ENCODE measurements at regions not wholly inside any gene's neighbourhood (a gene's known extent, or its start where the extent isn't known, plus 50 kb on each side); places are given as distances from the start of the nearest gene placed in this dataset.

GRCh38 chr9:101897196-101897595 is 158.7 kb upstream of the GRIN3A start:
- Histone ChIP-seq H3K27me3 (ENCODE audit: control insufficient read depth, insufficient read depth, low read length) (no peaks in the 10 kb centered on the region), H3K36me3 (ENCODE audit: control insufficient read depth, insufficient read depth, low read length) (no peaks in the 10 kb centered on the region), H3K4me1 (ENCODE audit: control insufficient read depth, insufficient read depth, low read length) (no peaks in the 10 kb centered on the region), H3K27ac (ENCODE audit: low read length) (no peak overlapping the region), H3K9me3 (ENCODE audit: control insufficient read depth, insufficient read depth, low read depth, low read length) (no peaks in the 10 kb centered on the region), H3K4me3 (ENCODE audit: low read depth in 2 of 2, low read length in 2 of 2) (no peak overlapping the region)
- DNase-seq (ENCODE audit: low read depth, low spot score) (no peak), ATAC-seq (no peak)
- in situ Hi-C loops (cut with HindIII; ENCODE audit: low pct_unique_long_range_greater_than_20kb, low sequenced_read_pairs) (no loop called here), intact Hi-C loops (cut with micrococcal nuclease; ENCODE audit: unreplicated experiment) (no loop called here)
- ChIA-PET POLR2A (no interaction called here), CTCF (no interaction called here)
- BruUV-seq (replicated peaks): no TSS peak
- TF ChIP-seq, protein P1, sequence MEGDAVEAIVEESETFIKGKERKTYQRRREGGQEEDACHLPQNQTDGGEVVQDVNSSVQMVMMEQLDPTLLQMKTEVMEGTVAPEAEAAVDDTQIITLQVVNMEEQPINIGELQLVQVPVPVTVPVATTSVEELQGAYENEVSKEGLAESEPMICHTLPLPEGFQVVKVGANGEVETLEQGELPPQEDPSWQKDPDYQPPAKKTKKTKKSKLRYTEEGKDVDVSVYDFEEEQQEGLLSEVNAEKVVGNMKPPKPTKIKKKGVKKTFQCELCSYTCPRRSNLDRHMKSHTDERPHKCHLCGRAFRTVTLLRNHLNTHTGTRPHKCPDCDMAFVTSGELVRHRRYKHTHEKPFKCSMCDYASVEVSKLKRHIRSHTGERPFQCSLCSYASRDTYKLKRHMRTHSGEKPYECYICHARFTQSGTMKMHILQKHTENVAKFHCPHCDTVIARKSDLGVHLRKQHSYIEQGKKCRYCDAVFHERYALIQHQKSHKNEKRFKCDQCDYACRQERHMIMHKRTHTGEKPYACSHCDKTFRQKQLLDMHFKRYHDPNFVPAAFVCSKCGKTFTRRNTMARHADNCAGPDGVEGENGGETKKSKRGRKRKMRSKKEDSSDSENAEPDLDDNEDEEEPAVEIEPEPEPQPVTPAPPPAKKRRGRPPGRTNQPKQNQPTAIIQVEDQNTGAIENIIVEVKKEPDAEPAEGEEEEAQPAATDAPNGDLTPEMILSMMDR (IDR thresholded peaks at IDR 0.05): no peak
- TF ChIP-seq TCF7L2 (IDR thresholded peaks at IDR 0.05; ENCODE audit: low read depth, low read length): no peak
- TF ChIP-seq, protein P2, sequence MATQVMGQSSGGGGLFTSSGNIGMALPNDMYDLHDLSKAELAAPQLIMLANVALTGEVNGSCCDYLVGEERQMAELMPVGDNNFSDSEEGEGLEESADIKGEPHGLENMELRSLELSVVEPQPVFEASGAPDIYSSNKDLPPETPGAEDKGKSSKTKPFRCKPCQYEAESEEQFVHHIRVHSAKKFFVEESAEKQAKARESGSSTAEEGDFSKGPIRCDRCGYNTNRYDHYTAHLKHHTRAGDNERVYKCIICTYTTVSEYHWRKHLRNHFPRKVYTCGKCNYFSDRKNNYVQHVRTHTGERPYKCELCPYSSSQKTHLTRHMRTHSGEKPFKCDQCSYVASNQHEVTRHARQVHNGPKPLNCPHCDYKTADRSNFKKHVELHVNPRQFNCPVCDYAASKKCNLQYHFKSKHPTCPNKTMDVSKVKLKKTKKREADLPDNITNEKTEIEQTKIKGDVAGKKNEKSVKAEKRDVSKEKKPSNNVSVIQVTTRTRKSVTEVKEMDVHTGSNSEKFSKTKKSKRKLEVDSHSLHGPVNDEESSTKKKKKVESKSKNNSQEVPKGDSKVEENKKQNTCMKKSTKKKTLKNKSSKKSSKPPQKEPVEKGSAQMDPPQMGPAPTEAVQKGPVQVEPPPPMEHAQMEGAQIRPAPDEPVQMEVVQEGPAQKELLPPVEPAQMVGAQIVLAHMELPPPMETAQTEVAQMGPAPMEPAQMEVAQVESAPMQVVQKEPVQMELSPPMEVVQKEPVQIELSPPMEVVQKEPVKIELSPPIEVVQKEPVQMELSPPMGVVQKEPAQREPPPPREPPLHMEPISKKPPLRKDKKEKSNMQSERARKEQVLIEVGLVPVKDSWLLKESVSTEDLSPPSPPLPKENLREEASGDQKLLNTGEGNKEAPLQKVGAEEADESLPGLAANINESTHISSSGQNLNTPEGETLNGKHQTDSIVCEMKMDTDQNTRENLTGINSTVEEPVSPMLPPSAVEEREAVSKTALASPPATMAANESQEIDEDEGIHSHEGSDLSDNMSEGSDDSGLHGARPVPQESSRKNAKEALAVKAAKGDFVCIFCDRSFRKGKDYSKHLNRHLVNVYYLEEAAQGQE (IDR thresholded peaks at IDR 0.05; ENCODE audit: insufficient read depth in 1 of 2, low read depth in 2 of 2, low read length in 1 of 2): no peak
- no peak for TF ChIP-seq SIN3A (IDR thresholded peaks at IDR 0.05; ENCODE audit: borderline replicate concordance, insufficient read depth, low read depth, low read length)
- TF ChIP-seq POLR2AphosphoS5 (IDR thresholded peaks at IDR 0.05; ENCODE audit: low read depth, low read length): no peak

- ChIA-PET CTCF (no interaction called here), POLR2A (no interaction called here)
- Histone ChIP-seq H3K4me3 (ENCODE audit: low read depth in 2 of 2, low read length in 2 of 2) (no peak overlapping the region), H3K9me3 (ENCODE audit: control insufficient read depth, insufficient read depth, low read depth, low read length) (no peaks in the 10 kb centered on the region), H3K36me3 (ENCODE audit: control insufficient read depth, insufficient read depth, low read length) (no peaks in the 10 kb centered on the region), H3K27me3 (ENCODE audit: control insufficient read depth, insufficient read depth, low read length) (no peaks in the 10 kb centered on the region), H3K27ac (ENCODE audit: low read length) (no peak overlapping the region), H3K4me1 (ENCODE audit: control insufficient read depth, insufficient read depth, low read length) (no peaks in the 10 kb centered on the region)
- no peak for DNase-seq (ENCODE audit: low read depth, low spot score)
- in situ Hi-C loops (cut with HindIII; ENCODE audit: low pct_unique_long_range_greater_than_20kb, low sequenced_read_pairs) (no loop called here), intact Hi-C loops (cut with micrococcal nuclease; ENCODE audit: unreplicated experiment) (no loop called here)
- TF ChIP-seq TCF7L2 (IDR thresholded peaks at IDR 0.05; ENCODE audit: low read depth, low read length) (no peak), SIN3A (IDR thresholded peaks at IDR 0.05; ENCODE audit: borderline replicate concordance, insufficient read depth, low read depth, low read length) (no peak), POLR2AphosphoS5 (IDR thresholded peaks at IDR 0.05; ENCODE audit: low read depth, low read length) (no peak)
- TF ChIP-seq, protein P2 (IDR thresholded peaks at IDR 0.05; ENCODE audit: insufficient read depth in 1 of 2, low read depth in 2 of 2, low read length in 1 of 2): no peak
- TF ChIP-seq, protein P1 (IDR thresholded peaks at IDR 0.05): no peak
- no peak for ATAC-seq
- no TSS peak for BruUV-seq (replicated peaks)
Observed at GRCh38 chr9:101893661-101894646, 155.5 kb upstream of the GRIN3A start.
